HL-60 (cell line): ENCODE measurements at regions not wholly inside any gene's neighbourhood (a gene's known extent, or its start where the extent isn't known, plus 50 kb on each side); places are given as distances from the start of the nearest gene placed in this dataset.

Source experiments
- SPI1 ChIP-seq: IDR thresholded peaks from 2 replicates; pipeline ENCODE4 v1.6.1; 2012; ENCODE audit warnings: low read depth, mild to moderate bottlenecking, borderline replicate concordance
- TF ChIP-seq, protein P1 (sequence below): IDR thresholded peaks from one replicate; pipeline ENCODE4 v1.5.1; 2011; ENCODE audit warnings: low read length, control low read depth, inconsistent platforms; ENCODE audit not compliant: insufficient read depth

DNA sequence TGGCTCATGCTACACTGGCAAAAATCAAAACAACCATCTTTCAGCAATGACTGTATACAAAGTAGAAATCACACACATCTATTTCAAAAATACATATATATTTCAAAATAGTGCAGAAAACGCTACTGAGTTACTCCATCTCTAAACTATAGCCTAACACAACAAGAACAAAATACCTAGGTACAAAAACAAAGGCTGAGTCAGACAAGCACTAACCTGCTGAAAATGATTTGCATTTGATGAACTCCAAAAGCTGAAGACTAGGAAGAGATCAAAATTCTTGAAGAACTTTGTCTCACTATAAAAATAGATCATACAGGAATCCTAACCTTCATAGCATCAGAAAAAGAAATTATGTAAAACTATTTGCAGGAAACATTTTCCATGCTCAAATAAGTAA is 381.6 kb downstream of the EFNB2 start:
- TF ChIP-seq, protein P1, sequence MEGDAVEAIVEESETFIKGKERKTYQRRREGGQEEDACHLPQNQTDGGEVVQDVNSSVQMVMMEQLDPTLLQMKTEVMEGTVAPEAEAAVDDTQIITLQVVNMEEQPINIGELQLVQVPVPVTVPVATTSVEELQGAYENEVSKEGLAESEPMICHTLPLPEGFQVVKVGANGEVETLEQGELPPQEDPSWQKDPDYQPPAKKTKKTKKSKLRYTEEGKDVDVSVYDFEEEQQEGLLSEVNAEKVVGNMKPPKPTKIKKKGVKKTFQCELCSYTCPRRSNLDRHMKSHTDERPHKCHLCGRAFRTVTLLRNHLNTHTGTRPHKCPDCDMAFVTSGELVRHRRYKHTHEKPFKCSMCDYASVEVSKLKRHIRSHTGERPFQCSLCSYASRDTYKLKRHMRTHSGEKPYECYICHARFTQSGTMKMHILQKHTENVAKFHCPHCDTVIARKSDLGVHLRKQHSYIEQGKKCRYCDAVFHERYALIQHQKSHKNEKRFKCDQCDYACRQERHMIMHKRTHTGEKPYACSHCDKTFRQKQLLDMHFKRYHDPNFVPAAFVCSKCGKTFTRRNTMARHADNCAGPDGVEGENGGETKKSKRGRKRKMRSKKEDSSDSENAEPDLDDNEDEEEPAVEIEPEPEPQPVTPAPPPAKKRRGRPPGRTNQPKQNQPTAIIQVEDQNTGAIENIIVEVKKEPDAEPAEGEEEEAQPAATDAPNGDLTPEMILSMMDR: no peak
- TF ChIP-seq SPI1: no peak
